ENCODE measurements at regions not wholly inside any gene's neighbourhood (a gene's known extent, or its start where the extent isn't known, plus 50 kb on each side); places are given as distances from the start of the nearest gene placed in this dataset.

DNA sequence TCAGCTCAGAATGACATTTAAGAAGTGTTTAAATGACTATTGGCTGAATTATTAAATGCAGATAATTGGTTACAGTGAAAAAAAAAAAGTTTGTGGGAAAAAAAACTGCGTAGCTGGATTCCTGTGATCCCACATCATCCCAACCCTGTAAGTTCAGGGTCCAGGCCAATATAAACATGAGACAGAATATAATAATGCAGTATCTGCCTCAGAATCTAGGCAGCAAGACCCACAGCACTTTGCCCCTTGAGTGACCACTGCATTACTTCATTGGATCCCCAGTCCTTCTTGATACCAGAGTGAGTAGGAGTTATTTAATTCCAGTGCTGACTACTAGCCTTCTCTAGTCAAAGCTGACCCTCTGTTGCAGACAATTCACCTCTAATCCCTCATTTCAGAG, 272.6 kb downstream of the CCER1 start:
- TF ChIP-seq, protein P1, sequence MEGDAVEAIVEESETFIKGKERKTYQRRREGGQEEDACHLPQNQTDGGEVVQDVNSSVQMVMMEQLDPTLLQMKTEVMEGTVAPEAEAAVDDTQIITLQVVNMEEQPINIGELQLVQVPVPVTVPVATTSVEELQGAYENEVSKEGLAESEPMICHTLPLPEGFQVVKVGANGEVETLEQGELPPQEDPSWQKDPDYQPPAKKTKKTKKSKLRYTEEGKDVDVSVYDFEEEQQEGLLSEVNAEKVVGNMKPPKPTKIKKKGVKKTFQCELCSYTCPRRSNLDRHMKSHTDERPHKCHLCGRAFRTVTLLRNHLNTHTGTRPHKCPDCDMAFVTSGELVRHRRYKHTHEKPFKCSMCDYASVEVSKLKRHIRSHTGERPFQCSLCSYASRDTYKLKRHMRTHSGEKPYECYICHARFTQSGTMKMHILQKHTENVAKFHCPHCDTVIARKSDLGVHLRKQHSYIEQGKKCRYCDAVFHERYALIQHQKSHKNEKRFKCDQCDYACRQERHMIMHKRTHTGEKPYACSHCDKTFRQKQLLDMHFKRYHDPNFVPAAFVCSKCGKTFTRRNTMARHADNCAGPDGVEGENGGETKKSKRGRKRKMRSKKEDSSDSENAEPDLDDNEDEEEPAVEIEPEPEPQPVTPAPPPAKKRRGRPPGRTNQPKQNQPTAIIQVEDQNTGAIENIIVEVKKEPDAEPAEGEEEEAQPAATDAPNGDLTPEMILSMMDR (IDR thresholded peaks at IDR 0.05): no peak
- TF ChIP-seq POLR2A (IDR thresholded peaks at IDR 0.05) (no peak), POLR2AphosphoS5 (IDR thresholded peaks at IDR 0.05) (no peak), EP300 (IDR thresholded peaks at IDR 0.05) (no peak)

Measured in gastroesophageal sphincter (tissue), 3 donors.